GM12891 (cell line): ENCODE measurements at regions not wholly inside any gene's neighbourhood (a gene's known extent, or its start where the extent isn't known, plus 50 kb on each side); places are given as distances from the start of the nearest gene placed in this dataset.

Source experiments
- POLR2A ChIP-seq: IDR thresholded peaks from 2 replicates; pipeline ENCODE4 v1.6.1; 2011; ENCODE audit warnings: low read depth, low read length, control low read depth
- POLR2AphosphoS5 ChIP-seq: IDR thresholded peaks from 2 replicates; pipeline ENCODE4 v1.6.1; 2011; ENCODE audit warnings: low read depth, low read length, control low read depth

DNA sequence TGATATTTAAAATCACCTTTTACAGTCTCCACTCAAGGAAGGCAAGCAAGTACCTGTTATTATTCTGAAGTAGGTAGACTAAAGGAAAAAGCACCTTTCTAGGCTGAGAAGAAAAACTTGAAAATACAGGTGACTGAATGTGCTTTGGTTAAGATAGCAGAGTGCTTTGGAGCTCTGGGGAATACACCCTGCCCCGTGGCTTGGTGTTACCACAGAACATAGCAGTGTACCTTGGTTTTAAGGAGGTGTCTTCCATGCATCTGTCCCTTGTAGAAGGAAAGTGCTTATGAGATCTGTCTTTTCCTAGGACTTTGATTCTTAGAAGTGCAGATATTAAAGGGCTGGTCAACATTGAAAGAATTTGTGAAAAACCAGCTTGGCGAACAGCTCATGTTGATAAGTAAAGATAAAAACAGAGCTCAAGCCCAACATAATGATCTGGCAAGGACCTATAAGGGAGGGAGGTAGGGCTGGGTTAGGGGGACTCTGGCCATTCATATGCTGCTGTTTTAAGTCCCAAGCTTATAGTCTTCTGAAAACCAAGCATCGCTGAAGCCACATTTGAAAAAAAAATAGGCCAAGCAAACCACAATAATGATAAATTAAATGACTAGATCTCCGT lies 66.8 kb downstream of the ZNF608 start:
- TF ChIP-seq POLR2A (no peak), POLR2AphosphoS5 (no peak)
